GDM1 (cell line): ENCODE measurements at regions not wholly inside any gene's neighbourhood (a gene's known extent, or its start where the extent isn't known, plus 50 kb on each side); places are given as distances from the start of the nearest gene placed in this dataset.
"Not testable (repeated sequence)": the region's sequence is repeated elsewhere in the genome, so short reads cannot be mapped to it uniquely, and the experiment has no call there.

Source experiments
- DNase-seq: peaks from one replicate; lab custom pipeline; 2025; lab: John Stamatoyannopoulos, UW

DNA sequence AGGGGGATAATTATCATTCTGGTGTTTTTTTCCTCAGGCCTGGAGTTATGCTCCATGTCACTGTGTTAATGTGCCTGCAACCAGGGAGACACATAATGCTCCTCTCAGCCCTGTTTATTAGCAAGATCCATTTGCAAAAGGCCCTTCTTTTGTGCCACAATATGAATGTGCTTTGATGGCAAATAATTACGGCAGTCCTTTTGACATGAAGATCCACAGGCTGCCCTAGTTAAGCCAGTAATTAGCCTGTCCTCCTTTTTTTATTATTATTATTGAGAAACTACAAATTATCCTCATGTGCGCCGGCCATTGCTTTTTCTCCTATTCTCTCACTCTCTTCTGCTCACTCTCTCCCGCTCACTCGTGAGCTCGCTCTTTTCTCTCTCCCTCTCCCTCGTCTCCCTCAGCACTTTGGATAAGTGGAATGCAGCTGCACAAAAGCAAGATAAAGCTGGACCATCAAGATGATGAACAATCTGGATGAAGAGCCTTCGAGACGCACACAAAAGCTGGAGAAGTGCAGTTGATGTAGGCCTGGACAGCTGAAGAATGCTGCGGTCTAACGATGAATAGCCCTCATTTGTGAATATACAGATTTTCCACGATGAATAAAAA lies 762.3 kb downstream of the BCL11A start:
- DNase-seq, result no peak

DNA sequence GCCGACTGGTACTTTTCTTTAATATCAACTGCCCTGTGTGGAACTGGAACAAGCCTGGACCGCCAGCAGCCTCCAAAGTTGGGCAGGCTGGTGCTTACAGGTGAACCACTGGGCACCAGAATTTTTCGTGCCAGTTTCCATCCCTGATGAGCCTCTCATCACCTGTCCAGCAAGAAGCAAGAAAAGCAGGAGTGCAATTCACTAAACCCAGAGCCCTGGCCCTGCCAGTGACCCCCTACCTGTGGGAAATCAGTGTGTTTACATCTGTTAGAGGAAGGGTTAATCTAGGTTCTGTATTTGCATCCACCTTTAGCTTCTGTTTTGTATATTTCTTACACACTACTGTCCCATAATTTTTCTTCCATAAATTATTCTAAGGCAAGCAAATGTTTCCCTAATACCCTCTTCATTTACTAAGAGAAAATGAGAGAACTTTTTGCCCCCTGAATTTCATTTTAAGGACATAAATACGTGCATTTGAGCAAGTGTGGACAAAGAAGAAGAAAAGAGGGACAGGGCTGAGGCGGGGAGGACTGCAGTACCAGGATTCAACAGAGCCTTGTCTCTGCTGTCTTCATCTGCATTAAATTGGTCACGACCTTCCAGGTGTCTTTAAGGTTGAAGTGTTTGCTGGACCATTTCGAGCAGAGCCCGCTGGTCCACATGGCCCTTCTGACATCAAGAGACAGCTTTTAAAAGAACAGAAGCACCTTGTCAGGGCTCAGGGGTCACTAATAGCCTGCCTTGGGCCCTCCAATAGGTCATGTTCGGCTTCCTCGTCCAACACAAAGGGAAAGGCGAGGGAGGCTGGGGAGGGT lies 763.1 kb downstream of the BCL11A start:
- no peak for DNase-seq

DNA sequence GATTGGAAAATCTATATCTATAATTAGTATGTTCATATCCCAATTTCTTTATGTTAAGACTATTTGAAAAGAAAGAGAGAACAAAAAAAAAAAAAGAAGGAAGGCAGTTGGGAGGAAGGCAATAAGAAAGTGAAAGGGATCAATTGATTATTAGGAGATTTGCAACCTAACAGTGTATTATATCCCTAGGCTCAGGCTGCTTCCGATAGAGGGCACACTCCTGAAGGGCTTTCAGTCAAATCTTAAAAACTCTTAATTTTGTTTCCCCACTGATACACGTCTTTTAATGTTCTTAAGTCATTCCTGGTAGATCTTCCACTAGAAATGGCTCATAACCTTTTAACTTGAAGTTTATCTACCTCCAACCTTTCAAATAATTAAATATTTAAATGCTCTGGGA lies 763.9 kb downstream of the BCL11A start:
- DNase-seq, result no peak

DNA sequence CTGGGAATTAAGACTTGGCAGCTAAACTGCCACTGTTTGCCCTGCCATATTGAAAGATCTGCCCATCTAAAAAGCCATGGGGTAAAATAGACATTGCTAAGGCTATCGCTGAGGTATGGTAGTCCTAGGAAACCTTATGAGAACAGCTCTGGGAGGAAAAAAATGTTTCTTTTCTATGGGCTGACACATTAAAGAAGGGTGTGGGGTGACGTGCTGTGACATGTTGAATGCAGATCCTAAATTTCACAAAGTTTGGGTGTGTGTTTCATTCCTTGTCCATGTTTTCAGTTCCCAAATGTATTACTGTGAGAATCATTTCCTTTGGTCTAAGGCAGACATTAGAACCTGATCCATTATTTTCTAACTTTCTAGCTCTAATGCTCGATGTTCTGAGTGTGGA lies 766.4 kb downstream of the BCL11A start:
- DNase-seq, result no peak

DNA sequence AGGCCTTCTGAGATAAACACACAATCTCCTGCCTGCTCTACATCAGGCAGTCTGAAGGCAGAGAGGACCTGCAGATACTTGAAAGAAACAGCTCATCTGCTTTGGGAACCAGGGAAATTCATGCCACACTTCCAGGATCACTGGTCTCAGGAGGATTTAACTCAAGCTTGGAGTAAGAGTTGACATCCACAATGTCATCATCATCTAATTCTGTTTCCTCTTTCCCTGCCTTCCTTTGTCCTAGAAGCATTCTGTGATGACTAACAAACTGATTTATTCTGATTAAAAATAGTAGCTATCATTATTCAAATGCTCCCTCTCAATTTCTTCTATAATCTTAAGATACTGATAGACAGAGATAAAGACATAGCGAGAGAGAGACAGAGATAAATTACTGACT lies 766.8 kb downstream of the BCL11A start:
- no peak for DNase-seq

DNA sequence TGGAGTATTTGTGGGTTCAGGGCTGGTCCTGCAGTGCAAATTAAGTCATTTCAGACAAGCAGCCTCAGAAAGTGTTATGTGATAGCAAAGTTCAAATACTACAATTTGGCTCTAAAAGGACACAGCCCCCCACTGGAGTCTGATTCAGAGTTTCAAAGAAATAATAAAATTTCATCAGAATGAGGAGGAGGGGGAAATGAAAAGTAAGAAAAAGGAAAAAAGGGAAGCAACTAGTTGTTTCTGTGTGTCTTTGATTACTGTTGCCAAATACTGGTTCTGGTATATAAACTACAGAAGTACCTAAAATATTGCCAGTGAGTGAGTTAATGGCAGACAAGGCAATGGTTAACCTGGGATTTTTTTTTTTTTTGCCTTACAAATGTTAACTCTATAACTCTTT lies 773.9 kb downstream of the BCL11A start:
- DNase-seq, result no peak

DNA sequence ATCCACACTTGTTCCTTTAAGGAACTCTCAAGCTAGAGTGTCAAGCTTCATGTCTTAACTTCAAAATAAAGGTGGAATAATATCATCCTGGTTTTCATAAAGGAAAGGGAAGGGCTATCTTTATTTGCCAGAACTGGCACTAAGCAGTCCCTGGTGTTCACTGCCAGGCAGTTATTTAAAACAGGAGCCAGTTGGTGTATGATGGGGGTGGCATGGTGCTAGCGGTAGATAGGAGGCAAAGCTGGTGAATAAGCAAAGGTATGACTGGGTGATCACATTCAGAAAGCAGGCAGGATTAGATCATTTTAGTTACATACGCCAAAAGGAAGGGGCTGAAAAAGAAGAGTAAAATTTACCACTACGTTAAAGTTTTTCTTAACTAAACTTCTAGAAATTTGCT lies 776.3 kb downstream of the BCL11A start:
- no peak for DNase-seq

DNA sequence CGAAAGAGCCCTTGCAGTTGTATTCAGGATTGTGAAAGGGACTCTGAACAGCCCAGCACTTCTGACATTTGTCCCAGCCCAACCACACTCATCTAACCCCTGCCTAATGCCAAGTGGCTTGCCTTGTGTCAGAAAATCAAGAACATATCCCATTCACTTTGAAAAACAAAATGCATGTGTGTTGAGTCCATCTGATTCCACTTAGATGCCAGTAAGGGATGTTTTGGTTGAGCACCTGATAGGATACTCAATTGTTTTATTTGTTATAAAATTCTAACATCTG lies 776.8 kb downstream of the BCL11A start:
- DNase-seq, result no peak

DNA sequence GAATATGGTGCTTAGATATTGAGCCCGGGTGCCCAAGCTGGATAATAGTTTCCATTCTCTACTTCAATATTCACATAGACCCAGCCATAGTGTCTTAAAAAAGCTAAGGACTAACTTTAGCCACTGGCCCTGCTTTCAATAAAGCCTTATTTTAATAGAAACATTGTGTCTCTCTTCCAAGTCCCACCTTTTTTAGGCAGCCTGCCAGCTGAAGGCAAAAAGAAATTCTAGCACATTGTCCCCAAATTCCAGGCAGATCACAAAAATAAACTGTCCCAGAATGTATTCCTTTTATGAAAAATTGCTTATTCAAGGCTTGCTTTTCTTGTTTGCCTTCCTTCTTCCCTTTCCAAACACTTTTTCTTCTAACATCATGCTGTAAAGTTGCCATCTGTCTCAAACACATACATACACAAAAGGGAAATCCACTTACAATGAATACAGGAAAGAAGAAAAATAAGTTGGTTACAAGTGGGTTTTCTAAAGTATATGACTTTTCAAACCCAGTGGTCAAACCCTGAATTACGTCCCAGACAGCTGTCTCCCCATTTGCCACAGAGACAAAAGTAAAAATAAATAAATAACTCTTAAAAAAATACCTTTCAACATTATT lies 778.5 kb downstream of the BCL11A start:
- no peak for DNase-seq

DNA sequence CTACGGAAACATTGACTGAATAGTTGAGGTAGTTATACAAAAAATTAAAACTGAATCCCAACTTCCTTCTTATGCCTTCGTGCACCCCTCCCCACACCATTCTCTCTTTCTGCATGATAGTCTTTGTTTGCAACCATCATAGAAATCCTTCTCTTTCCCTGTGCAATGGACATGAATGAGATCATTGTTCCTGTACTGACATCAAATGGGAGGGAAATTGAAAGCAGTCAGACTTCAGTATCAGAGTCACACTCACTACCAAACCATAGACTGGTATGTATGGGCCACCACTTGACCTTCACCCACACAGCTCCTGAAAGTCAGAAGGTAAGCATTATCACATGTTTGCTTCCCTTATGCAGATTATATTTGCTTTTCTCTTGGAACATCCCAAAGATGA lies 782.8 kb downstream of the BCL11A start:
- no peak for DNase-seq

DNA sequence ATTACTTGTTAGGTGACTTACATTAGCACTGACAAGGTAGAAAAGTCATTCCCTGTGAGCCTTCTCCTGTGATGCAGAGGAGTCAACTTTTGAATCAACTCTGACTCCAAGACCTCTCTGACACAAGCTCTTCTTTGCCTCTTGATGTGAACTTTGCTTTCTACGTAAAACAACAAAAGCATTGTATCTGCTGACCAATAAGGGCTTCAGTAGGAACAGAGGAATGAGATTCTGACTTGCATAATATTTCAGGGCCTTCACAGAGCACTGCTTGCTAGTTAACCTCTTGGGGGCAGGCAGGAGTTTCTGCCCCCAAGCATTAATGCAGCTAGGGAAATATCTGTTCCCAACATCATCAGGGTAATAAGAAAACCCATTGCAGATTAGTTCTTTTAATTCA lies 791.5 kb downstream of the BCL11A start:
- no peak for DNase-seq

DNA sequence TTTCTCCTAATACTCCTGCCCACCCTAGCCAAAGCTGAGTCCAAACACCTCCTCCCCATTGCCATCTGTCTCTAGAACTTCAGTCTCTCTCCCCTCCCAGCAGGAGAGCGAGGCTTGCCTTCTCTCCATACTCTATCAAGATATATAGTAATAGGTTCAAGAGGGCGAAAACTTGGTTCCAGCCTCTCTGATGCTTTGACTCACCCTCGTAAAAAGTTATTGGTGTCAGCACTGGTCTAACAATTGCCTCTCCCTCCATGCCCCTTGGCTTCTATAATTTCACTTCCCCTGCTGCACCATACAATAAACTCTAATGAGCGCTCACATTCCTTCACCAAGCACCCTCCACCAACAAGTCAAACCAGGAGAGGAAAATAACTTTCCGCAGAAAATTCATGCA lies 797.3 kb downstream of the BCL11A start:
- no peak for DNase-seq

DNA sequence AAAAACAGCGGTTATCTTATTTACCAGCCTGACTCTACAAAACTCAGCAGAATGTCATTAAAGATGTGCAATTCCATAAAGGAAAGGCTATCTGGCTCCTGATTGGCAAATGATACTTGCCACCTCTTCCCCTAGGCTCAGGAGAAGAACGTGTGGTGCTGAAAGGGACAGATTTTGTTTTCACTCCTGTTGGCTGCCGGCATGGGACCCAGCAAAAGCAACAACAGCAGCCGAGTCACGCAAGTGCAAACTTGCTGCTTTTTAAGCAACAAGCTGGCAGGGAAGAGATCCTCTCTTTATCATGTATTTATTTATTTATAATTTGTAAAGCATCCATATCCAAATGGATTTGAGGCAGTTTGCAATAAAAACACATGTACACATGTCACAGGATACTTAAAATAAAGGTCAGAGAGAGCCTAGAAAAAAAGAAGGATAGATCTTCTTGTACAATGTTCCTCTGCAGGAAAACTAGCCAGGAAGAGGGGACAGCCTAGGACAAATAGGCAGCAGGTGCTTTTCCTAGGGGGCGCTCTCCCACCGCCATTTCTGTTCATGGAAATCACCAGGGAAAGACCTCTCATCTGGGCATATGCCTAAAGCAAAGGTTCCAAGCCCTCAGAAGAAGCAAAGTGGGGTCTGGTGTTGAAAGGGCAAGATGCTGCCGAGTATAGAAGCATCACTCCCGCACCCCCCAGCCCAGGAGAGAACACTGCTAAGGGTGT lies 799.3 kb downstream of the BCL11A start:
- no peak for DNase-seq

DNA sequence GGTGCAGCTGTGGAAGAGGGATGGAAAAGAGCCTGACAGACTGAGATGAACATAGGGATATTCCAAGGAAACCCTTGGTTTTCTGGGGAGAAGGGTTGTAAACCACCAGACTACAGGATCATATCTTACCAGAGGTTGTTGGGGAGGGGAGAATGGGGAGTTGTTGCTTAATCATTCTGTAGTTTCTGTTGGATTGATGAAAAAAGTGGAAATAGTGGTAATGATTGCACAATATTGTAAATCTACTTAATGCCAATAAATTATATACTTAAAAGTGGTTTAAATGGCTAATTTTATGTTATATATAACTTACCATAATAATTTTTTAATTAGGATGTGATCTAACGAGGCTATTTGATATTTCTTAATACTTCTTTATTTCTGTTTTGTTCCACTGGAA lies 800.9 kb downstream of the BCL11A start:
- DNase-seq, result no peak

DNA sequence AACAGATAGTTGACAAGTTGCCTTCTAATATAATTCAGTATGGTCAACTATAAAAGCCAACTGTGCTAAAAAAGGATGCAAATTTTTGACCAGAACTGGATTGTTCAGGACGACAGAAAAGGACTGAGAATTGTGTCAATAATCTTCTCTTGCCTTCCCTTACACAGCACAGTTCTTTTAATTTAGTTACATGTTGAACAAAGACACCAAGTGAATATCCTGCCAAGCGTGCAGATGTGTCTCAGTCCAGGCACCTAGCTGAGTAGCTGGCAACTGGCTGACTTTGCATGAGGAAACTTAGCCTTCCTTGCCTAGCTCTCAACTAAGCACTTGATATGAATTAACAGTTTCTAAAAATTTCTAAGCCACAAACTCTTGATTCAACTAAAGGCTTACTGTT lies 801.4 kb downstream of the BCL11A start:
- no peak for DNase-seq

DNA sequence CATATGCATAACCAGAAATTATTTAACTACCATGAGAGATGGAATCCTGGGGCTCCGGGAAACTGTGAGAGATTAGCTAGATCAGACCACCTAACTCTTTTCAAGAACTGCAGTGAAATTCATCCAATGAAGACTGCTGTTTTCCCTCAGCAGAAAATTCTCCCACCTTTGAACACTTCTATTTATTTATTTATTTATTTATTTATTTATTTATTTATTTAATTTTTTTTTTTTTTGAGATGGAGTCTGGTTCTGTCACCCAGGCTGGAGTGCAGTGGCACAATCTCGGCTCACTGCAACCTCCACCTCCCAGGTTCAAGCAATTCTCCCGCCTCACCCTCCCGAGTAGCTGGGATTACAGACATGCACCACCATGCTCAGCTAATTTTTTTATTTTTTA lies 802.2 kb downstream of the BCL11A start:
- DNase-seq, result not testable (repeated sequence)

DNA sequence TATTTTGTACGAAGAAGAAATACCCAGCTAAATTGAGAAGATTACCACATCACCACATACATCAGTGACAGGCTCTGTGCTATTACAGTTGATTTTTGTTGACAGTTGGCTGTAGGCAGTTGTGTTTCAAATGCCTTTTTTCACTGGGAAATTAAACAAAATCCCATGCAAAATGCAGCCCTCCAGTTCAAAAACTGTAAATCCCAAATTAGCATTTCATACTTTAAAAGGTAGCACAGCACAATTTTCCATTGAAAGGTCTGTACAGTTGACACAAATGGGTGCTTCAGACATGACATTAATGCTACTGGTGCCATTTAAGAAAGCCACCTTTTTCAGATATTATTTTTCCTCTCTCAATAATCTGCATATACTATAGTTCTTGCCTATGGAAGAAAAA lies 807.2 kb downstream of the BCL11A start:
- no peak for DNase-seq

DNA sequence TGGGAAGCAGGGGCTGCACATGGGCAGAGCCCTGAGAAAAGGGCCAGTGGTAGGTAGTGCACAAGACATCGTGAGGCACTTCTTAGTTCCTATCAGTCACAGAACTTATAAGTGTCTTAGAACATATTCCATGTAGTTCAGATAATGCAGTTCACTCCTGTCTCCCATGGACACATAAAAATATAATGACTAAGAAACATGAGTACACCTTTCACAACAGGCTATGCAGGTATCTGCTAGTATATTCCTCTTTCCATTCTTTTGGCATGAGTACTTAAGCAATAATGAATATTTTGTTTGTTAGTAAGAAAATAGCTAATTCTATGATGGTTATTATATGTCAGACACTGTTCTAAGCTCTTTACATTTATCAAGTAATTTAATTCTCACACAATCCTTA lies 808.4 kb downstream of the BCL11A start:
- no peak for DNase-seq

DNA sequence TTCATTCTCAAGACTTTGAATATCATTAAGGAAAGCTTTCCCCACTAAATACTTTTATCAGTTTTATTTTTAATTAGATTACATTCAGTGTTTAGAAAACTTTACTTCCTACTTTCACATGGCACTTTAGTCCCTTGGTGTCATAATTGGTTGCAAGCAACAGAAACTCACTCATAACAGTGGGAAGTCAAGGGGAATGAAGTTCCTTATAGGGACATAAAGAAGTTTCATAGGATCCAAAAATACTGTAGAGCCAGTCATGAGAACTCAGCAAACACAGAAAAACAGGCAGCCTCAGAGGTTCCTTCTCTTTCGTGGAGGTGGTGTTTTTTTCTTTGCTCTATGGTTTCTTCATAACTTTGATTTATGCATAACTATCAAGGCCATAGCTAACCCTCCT lies 809.0 kb downstream of the BCL11A start:
- no peak for DNase-seq

DNA sequence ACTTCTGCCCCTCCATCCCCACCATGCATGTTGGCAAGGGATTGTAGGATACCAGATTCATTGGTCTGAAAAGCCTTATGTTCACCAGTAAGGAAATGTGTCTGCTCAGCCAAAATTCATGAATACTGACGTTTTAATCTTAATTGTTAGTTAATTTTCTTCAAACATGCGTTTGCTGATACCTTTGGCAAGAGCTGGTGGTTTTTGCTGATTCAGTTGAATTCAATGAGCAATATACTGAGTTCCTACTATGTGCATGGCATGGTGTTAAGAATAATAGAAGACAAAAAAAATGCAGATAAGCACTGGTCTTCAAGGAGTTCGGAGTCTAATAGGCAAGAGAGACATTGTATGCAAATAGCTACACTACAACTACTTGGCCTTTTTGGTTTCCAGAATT lies 811.6 kb downstream of the BCL11A start:
- no peak for DNase-seq

DNA sequence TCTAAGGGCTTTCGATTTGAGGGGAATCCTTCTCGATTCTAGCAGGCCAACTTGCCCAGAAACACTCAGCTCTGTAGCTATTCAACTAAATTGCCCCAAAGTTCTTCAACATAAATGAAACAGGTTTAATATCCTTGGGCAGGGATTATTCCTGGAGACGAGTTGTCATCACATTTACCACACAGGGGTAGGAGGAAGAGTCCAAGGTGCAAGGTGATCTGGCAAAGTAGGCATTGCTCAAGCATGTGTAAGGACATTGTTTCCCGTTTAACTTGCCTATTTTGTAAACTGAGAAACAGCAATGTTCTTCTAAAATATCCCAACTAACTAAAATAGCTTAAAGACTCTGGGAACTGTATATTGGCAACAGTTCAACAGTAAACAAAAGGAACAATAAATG lies 814.3 kb downstream of the BCL11A start:
- no peak for DNase-seq

DNA sequence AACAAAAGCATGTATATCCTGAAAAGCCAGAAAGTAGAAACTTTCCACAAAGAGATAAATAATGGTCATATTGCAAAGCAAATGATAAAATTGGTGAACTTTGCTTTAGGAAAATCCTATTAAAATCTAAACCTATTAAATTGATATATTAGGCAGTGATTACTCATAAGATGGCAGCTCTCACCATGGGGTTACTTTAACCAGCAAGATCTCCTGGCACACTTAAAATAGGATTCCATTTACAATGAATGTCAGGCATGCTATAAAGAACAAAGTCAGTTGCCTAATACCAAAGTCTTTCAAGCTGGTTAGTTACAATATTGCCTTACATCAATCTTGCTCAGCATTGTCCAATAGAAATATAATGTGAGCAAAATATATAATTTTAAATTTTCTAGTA lies 816.2 kb downstream of the BCL11A start:
- DNase-seq, result no peak

DNA sequence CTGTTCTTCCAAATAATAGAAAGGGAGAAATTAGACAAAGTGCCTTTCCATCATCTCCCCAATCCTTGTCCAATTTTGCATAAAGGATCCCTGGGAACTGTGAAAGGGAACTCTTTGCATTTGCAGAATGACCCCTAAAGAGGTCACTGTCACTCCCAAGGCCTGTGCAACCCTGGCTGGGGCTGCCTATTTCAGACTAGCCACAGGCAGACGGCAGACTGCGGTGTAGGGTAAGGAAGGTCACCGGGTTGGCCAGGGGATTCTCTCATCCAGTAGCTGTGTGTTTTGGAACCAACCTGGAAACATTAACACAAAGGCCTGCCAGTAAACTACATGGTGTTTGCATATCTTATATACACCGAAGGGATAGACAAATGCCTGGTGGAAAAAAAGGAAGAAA lies 818.7 kb downstream of the BCL11A start:
- no peak for DNase-seq
